CD4-positive, alpha-beta T cell treated with Interleukin-4 for 4 hours (primary cell): ENCODE measurements at regions not wholly inside any gene's neighbourhood (a gene's known extent, or its start where the extent isn't known, plus 50 kb on each side); places are given as distances from the start of the nearest gene placed in this dataset.

Experiments
- DNase-seq: peaks from one replicate; pipeline ENCODE4 v3.0.0-alpha.2; 2020

GRCh38 chr18:53799134-53799533, 425.3 kb downstream of the MBD2 start:
- no peak for DNase-seq

- no peak for DNase-seq
These were observed 426.0 kb downstream of the MBD2 start for GRCh38 chr18:53798516-53798915.

- DNase-seq: no peak
These were observed 426.4 kb downstream of the MBD2 start for GRCh38 chr18:53797998-53798495.

- no peak for DNase-seq
These were observed 428.3 kb downstream of the MBD2 start for GRCh38 chr18:53796040-53796729.

GRCh38 chr18:53795610-53796009, 428.9 kb downstream of the MBD2 start:
- no peak for DNase-seq

- no peak for DNase-seq
These were observed 429.4 kb downstream of the MBD2 start for GRCh38 chr18:53795061-53795460.

- DNase-seq: no peak
These were observed 431.7 kb downstream of the MBD2 start for GRCh38 chr18:53792762-53793161.

- no peak for DNase-seq
These were observed 433.7 kb downstream of the MBD2 start for GRCh38 chr18:53790786-53791185.

GRCh38 chr18:53789376-53790247, 434.9 kb downstream of the MBD2 start:
- DNase-seq: no peak

- DNase-seq: no peak
These were observed 438.7 kb downstream of the MBD2 start for GRCh38 chr18:53785811-53786210.

- no peak for DNase-seq
These were observed 440.2 kb downstream of the MBD2 start for GRCh38 chr18:53784253-53784652.

GRCh38 chr18:53780666-53781065, 443.8 kb downstream of the MBD2 start:
- DNase-seq: no peak

GRCh38 chr18:53772293-53772692, 452.2 kb downstream of the MBD2 start:
- no peak for DNase-seq

- no peak for DNase-seq
These were observed 452.8 kb downstream of the MBD2 start for GRCh38 chr18:53771664-53772063.

GRCh38 chr18:53765211-53765610, 459.3 kb downstream of the MBD2 start:
- no peak for DNase-seq

GRCh38 chr18:53764086-53764485, 460.4 kb downstream of the MBD2 start:
- no peak for DNase-seq

- DNase-seq: no peak
These were observed 467.1 kb downstream of the MBD2 start for GRCh38 chr18:53757328-53757727.

GRCh38 chr18:53756610-53756972, 467.9 kb downstream of the MBD2 start:
- DNase-seq: no peak

- DNase-seq: no peak
These were observed 468.4 kb downstream of the MBD2 start for GRCh38 chr18:53755914-53756609.

GRCh38 chr18:53754154-53754553, 470.3 kb downstream of the MBD2 start:
- no peak for DNase-seq

GRCh38 chr18:53753601-53754000, 470.9 kb downstream of the MBD2 start:
- no peak for DNase-seq

- no peak for DNase-seq
These were observed 471.6 kb downstream of the MBD2 start for GRCh38 chr18:53752781-53753367.

GRCh38 chr18:53749766-53750165, 474.7 kb downstream of the MBD2 start:
- DNase-seq: no peak
